RWPE2 (cell line): ENCODE measurements at regions not wholly inside any gene's neighbourhood (a gene's known extent, or its start where the extent isn't known, plus 50 kb on each side); places are given as distances from the start of the nearest gene placed in this dataset.
"Not testable (repeated sequence)": the region's sequence is repeated elsewhere in the genome, so short reads cannot be mapped to it uniquely, and the experiment has no call there.

Experiments used
- ATAC-seq: fragments of 200-7000 bp; cut with Tn5 transposase; 3 replicates; pipeline ENCODE4 v1.9.1; 2021; ENCODE audit warnings: low read depth
- DNase-seq: peaks from one replicate; pipeline ENCODE4 v3.0.0-alpha.2; 2020; ENCODE audit warnings: low spot score
- H3K27ac ChIP-seq: fragments of 450-650 bp; 2 replicates; pipeline ENCODE4 v1.5.1; 2017; ENCODE audit warnings: mild to moderate bottlenecking; ENCODE audit not compliant: poor library complexity, severe bottlenecking
- H3K27me3 ChIP-seq: fragments of 250-450 bp; sonication (Bioruptor Pico); 2 replicates; pipeline ENCODE4 v1.5.1; 2021; ENCODE audit warnings: mild to moderate bottlenecking, moderate library complexity; ENCODE audit not compliant: insufficient read depth, poor library complexity, severe bottlenecking
- H3K36me3 ChIP-seq: fragments of 250-450 bp; sonication (Bioruptor Pico); 2 replicates; pipeline ENCODE4 v1.5.1; 2020; ENCODE audit warnings: low read depth, mild to moderate bottlenecking, moderate library complexity
- H3K4me1 ChIP-seq: fragments of 250-450 bp; sonication (Bioruptor Pico); 2 replicates; pipeline ENCODE4 v1.5.1; 2021; ENCODE audit warnings: mild to moderate bottlenecking, moderate library complexity; ENCODE audit not compliant: insufficient read depth, poor library complexity, severe bottlenecking
- H3K4me3 ChIP-seq: fragments of 250-450 bp; sonication (Bioruptor Pico); 2 replicates; pipeline ENCODE4 v1.5.1; 2021; ENCODE audit warnings: mild to moderate bottlenecking, moderate library complexity; ENCODE audit not compliant: severe bottlenecking
- H3K9me3 ChIP-seq: fragments of 250-450 bp; sonication (Bioruptor Pico); 2 replicates; pipeline ENCODE4 v1.5.1; 2021; ENCODE audit warnings: mild to moderate bottlenecking, moderate library complexity; ENCODE audit not compliant: severe bottlenecking
- TF ChIP-seq, protein P1 (sequence below): fragments of 450-650 bp; IDR thresholded peaks from one replicate; pipeline ENCODE4 v1.5.1; 2017; ENCODE audit warnings: mild to moderate bottlenecking, moderate library complexity; ENCODE audit not compliant: poor library complexity, severe bottlenecking

DNA sequence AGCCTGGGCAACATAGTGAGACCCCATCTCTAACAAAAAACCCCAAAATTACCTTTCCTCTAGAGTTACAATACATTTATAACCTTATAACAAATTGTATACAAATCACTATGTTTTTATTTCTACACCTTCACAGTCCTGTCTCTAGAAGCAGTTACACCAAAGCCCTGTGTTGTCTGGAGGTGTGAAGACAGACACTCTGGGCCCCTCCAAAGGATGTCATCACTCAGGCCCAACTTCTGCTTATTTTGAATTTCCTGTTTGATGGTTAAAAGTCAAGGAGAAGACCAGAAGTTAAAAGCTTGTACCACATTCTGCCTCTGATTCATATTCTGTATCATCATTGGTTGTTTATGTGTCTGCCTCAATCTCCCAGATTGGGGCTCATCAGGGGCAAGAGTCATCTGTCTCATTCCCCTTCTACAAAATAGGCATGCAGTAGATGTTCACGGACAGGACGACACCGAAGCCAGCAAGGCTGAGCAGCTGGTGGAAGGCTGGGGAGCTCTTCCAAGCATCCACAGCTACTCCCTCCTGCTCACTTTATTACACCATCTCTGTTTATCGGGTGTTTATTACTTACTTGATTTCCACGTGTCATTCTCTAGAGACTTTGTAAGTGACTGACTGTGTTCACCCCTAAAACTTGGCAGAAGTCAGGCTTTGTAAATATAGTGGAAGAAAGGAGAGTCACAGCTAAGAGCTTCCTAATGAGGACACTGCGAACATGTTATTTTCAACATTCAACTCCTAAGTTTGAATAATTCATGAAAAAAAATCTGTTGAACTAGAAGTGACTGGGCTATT, 136.8 kb upstream of the ANKRD28 start:
- Histone ChIP-seq H3K4me1 (no peaks in the 10 kb centered on the region), H3K27ac (no peak overlapping the region), H3K4me3 (no peak overlapping the region), H3K36me3 (no peaks in the 10 kb centered on the region), H3K9me3 (no peaks in the 10 kb centered on the region), H3K27me3 (no peaks in the 10 kb centered on the region)
- DNase-seq (no peak), ATAC-seq (no peak)
- TF ChIP-seq, protein P1, sequence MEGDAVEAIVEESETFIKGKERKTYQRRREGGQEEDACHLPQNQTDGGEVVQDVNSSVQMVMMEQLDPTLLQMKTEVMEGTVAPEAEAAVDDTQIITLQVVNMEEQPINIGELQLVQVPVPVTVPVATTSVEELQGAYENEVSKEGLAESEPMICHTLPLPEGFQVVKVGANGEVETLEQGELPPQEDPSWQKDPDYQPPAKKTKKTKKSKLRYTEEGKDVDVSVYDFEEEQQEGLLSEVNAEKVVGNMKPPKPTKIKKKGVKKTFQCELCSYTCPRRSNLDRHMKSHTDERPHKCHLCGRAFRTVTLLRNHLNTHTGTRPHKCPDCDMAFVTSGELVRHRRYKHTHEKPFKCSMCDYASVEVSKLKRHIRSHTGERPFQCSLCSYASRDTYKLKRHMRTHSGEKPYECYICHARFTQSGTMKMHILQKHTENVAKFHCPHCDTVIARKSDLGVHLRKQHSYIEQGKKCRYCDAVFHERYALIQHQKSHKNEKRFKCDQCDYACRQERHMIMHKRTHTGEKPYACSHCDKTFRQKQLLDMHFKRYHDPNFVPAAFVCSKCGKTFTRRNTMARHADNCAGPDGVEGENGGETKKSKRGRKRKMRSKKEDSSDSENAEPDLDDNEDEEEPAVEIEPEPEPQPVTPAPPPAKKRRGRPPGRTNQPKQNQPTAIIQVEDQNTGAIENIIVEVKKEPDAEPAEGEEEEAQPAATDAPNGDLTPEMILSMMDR = no peak

DNA sequence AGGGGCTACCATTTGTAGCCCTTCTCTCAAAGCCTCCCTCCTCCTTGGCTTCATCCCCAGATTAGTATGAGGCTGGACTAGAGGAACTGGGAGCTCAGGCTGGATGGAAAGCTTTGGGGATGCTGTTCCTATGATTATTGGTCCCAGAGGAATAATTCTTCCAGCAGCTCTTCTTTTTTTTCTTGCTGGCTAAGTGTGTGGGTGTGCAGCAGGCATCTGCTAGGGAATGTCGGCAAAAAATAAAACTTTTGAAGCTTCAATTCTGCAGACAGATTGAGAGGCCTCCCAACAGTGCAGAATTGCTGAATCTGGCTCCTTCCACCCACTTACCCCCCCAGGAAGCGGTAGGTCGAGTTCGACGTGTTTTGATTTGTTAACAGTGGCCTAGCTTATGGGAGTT, 138.5 kb upstream of the ANKRD28 start:
- no peak for ATAC-seq
- no peak overlapping the region for H3K27ac ChIP-seq
- no peaks in the 10 kb centered on the region for H3K9me3 ChIP-seq
- no peaks in the 10 kb centered on the region for H3K36me3 ChIP-seq
- TF ChIP-seq, protein P1 = no peak
- H3K4me1 ChIP-seq = no peaks in the 10 kb centered on the region
- H3K27me3 ChIP-seq = no peaks in the 10 kb centered on the region
- DNase-seq = no peak
- no peak overlapping the region for H3K4me3 ChIP-seq

DNA sequence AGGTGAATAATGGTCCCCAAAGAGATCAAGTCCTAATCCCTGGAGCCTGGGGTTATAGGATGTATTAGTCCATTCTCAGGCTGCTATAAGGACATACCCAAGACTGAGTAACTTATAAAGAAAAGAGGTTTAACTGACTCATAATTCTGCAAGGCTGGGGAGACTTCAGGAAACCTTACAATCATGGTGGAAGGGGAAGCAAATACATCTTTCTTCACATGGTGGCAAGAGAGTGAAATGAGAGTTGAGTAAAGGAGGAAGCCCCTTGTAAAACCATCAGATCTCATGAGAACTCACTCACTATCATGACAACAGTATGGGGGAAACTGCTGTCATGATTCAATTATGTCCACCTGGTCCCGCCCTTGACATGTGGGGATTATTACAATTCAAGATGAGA, 142.9 kb upstream of the ANKRD28 start:
- Histone ChIP-seq H3K27ac (no peak overlapping the region), H3K36me3 (no peaks in the 10 kb centered on the region), H3K9me3 (no peaks in the 10 kb centered on the region), H3K27me3 (no peaks in the 10 kb centered on the region), H3K4me1 (no peaks in the 10 kb centered on the region), H3K4me3 (no peak overlapping the region)
- ATAC-seq = no peak
- TF ChIP-seq, protein P1 = no peak
- no peak for DNase-seq

DNA sequence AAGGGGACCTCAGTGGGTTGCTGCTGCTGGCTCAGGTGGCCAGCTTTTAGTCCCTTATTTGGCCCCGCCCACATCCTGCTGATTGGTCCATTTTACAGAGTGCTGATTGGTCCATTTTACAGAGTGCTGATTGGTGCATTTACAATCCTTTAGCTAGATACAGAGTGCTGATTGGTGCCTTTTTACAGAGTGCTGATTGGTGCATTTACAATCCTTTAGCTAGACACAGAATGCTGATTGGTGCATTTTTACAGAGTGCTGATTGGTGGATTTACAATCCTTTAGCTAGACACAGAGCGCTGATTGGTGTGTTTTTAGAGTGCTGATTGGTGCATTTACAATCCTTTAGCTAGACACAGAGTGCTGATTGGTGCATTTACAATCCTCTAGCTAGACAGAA, 143.7 kb upstream of the ANKRD28 start:
- not testable (repeated sequence) for H3K36me3 ChIP-seq, H3K27me3 ChIP-seq, DNase-seq, H3K27ac ChIP-seq, ATAC-seq, H3K9me3 ChIP-seq, H3K4me3 ChIP-seq, H3K4me1 ChIP-seq

DNA sequence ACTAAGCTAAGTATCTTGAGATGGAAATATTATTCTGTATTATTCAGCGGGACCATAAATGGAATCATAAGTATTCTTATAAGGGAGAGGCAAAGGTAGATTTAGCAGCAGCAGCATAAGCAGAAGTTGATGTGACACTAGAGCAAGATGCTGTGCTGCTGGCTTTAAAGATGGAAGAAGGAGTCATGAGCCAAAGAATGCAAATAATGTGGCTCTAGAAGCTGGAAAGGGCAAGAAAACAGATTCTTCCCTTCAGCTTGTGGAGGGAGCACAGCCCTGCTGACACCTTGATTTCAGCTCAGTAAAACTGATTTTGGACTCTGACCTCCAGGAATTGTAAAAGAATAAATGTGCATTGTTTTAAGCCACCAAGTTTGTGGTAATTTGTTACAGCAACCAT, 144.2 kb upstream of the ANKRD28 start:
- H3K27me3 ChIP-seq = no peaks in the 10 kb centered on the region
- no peak overlapping the region for H3K4me3 ChIP-seq
- H3K27ac ChIP-seq = no peak overlapping the region
- TF ChIP-seq, protein P1 = no peak
- no peak for DNase-seq
- no peak for ATAC-seq
- H3K9me3 ChIP-seq = no peaks in the 10 kb centered on the region
- no peaks in the 10 kb centered on the region for H3K36me3 ChIP-seq
- no peaks in the 10 kb centered on the region for H3K4me1 ChIP-seq
